Pancreas (tissue), 10 donors: ENCODE measurements at regions not wholly inside any gene's neighbourhood (a gene's known extent, or its start where the extent isn't known, plus 50 kb on each side); places are given as distances from the start of the nearest gene placed in this dataset.

Experiments used
- ATAC-seq, 4 donors: fragments of 200-7000 bp; cut with Tn5 transposase; one replicate each; pipeline versions ENCODE4 v1.8.0 to v1.9.1; 2020; ENCODE audit warnings: mild to moderate bottlenecking in 4 of 4, moderate library complexity in 4 of 4
- DNase-seq, 6 donors: peaks; one replicate each; pipeline ENCODE4 v3.0.0-alpha.2; 2020
- FAIRE-seq: peaks from 2 replicates; lab custom pipeline; 2012; peaks lifted over from hg19 to GRCh38; lab: Jason Lieb, UNC
- H3K27ac ChIP-seq, 4 donors: fragments of 200-600 bp; sonication (generic); 1 replicate in 3 of 4; 2 replicates in 1 of 4; pipeline versions ENCODE4 v1.5.0 to v1.8.0; 2020
- H3K27me3 ChIP-seq, 4 donors: fragments of 200-600 bp; one replicate each; pipeline ENCODE4 v1.8.0; 2021
- H3K36me3 ChIP-seq, 3 donors: fragments of 200-600 bp; sonication (generic) in 1 of 3; one replicate each; pipeline versions ENCODE4 v1.5.0 to v1.8.0; 2020 to 2021
- H3K4me1 ChIP-seq, 3 donors: fragments of 200-600 bp; one replicate each; pipeline ENCODE4 v1.8.0; 2021
- H3K4me3 ChIP-seq, 4 donors: fragments of 200-600 bp; sonication (generic) in 2 of 4; one replicate each; pipeline versions ENCODE4 v1.5.0 to v1.8.0; 2020 to 2021
- H3K9me3 ChIP-seq, 4 donors: fragments of 200-600 bp; one replicate each; pipeline ENCODE4 v1.8.0; 2021
- WGBS, 2 donors: extraction: QIAGEN DNeasy Blood & Tissue Kit; methylation state at CpG; one replicate each; pipeline ENCODE4 v1.1.7; 2013; 5-methylcytosine and 5-hydroxymethylcytosine counted together
- intact Hi-C, 3 donors: fragments of 100-400 bp; cut with DNase I; formaldehyde crosslinking; loops; one replicate each; pipeline versions ENCODE4 v1.11.1 to v1.14.2; 2022
- TF ChIP-seq, protein P1 (sequence below), 4 donors: fragments of 200-600 bp; sonication (generic) in 3 of 4; IDR thresholded peaks; one replicate each; pipeline versions ENCODE4 v1.5.0 to v1.8.0; 2021; ENCODE audit warnings: antibody characterized with exemption in 4 of 4
- donor health status: healthy with polysubstance abuse.
- donor health status: DM: no; HTN: no; CAD: no; lungs with moderate emphysema.
- donor health status: DM: no; HTN: no; CAD: no.
- donor health status: control.
- donor health status: control.
- donor health status: Bipolar disorder and iron deficiency.
- donor health status: DM: yes; HTN: yes; CAD: no.
- donor health status: DM: no; HTN: no; CAD: no.
- donor health status: DM: no; HTN: no; CAD: no.
- donor health status: DM: yes; HTN: yes; CAD: no.

DNA sequence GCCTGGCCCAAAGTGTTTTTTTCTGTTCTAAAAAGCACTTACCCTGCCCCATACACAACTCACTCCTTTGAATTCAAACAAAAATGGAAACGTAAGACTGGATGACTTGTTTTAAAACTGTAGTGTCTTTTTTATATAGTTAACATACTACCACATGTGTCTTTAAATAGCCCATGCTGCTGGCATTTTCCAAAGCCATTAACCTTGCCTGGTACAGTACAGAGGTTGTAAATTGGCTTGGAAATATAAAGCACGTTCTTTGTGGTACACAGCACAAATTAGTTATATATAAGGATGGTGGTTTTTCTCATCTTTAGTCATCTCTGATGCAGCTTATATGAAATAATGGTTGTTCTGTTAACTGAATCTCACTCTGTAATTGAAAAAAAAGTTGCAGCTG, 519.7 kb upstream of the ZNF608 start:
- FAIRE-seq = no peak
- ATAC-seq = no peak
- no peaks in the 10 kb centered on the region for H3K27me3 ChIP-seq
- no peak overlapping the region for H3K27ac ChIP-seq
- 80 to 85% methylated on average over 2 of the region's 2 CpGs for WGBS, 2 donors
- TF ChIP-seq, protein P1, sequence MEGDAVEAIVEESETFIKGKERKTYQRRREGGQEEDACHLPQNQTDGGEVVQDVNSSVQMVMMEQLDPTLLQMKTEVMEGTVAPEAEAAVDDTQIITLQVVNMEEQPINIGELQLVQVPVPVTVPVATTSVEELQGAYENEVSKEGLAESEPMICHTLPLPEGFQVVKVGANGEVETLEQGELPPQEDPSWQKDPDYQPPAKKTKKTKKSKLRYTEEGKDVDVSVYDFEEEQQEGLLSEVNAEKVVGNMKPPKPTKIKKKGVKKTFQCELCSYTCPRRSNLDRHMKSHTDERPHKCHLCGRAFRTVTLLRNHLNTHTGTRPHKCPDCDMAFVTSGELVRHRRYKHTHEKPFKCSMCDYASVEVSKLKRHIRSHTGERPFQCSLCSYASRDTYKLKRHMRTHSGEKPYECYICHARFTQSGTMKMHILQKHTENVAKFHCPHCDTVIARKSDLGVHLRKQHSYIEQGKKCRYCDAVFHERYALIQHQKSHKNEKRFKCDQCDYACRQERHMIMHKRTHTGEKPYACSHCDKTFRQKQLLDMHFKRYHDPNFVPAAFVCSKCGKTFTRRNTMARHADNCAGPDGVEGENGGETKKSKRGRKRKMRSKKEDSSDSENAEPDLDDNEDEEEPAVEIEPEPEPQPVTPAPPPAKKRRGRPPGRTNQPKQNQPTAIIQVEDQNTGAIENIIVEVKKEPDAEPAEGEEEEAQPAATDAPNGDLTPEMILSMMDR (IDR thresholded peaks at IDR 0.05) = no peak
- H3K9me3 ChIP-seq = no peaks in the 10 kb centered on the region
- no peak for DNase-seq
- H3K4me1 ChIP-seq = no peaks in the 10 kb centered on the region
- no peaks in the 10 kb centered on the region for H3K36me3 ChIP-seq
- intact Hi-C loops = no loop called here
- H3K4me3 ChIP-seq = peak overlapping the region in 1 of 4 donors; percentile 2

DNA sequence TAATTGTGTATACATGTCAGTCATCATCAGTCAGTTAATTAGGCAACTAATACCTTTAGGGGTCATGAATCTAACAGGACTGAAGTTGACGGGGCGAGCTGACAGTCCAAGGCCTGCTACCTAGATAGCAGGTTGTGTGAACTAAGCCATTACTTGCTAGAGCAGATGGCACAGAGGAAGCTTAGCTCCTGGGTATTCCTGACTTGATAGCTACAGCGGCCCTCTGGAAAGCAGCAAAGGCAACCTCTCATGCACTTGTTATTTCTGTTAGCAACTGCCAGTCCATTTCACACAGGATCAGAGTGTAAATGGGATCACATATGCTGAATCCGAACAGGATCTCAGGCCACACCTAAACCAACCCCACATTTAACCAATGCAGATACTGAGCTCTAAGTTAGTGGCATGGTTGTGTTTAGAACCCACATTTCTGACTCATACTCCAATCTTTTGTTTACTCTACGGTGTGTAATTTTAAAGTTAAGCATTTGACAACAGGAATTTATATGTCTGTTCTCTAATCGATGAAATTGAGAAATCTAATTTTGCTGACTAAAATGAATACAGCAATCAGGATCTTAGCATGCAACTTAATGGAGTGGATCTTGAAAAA, 521.3 kb upstream of the ZNF608 start:
- FAIRE-seq = no peak
- Histone ChIP-seq H3K9me3 (no peaks in the 10 kb centered on the region), H3K27ac (no peak overlapping the region), H3K27me3 (no peaks in the 10 kb centered on the region), H3K4me1 (no peaks in the 10 kb centered on the region), H3K4me3 (no peak overlapping the region), H3K36me3 (no peaks in the 10 kb centered on the region)
- intact Hi-C loops = no loop called here
- TF ChIP-seq, protein P1 (IDR thresholded peaks at IDR 0.05) = no peak
- no peak for DNase-seq
- ATAC-seq = peak in 1 of 4 donors; percentile 38
- WGBS, 2 donors = 79 to 94% methylated on average over 6 of the region's 6 CpGs

GRCh38 chr5:125269926-125270325, 523.5 kb upstream of the ZNF608 start:
- no peak for DNase-seq
- intact Hi-C loops = no loop called here
- 79% methylated on average over 4 of the region's 4 CpGs for WGBS, 2 donors
- no peaks in the 10 kb centered on the region for H3K27me3 ChIP-seq
- FAIRE-seq = no peak
- ATAC-seq = no peak
- TF ChIP-seq, protein P1 (IDR thresholded peaks at IDR 0.05) = no peak
- H3K4me3 ChIP-seq = no peak overlapping the region
- H3K4me1 ChIP-seq = no peaks in the 10 kb centered on the region
- no peaks in the 10 kb centered on the region for H3K9me3 ChIP-seq
- H3K27ac ChIP-seq = no peak overlapping the region
- no peaks in the 10 kb centered on the region for H3K36me3 ChIP-seq

- no peak for FAIRE-seq
- TF ChIP-seq, protein P1 (IDR thresholded peaks at IDR 0.05) = no peak
- Histone ChIP-seq H3K4me3 (no peak overlapping the region), H3K27ac (no peak overlapping the region), H3K9me3 (no peaks in the 10 kb centered on the region), H3K4me1 (no peaks in the 10 kb centered on the region), H3K27me3 (no peaks in the 10 kb centered on the region), H3K36me3 (no peaks in the 10 kb centered on the region)
- 85 to 87% methylated on average over 4 of the region's 4 CpGs for WGBS, 2 donors
- no peak for ATAC-seq
- intact Hi-C loops = no loop called here
- DNase-seq = no peak
Measured at GRCh38 chr5:125272357-125272756, 525.9 kb upstream of the ZNF608 start.

- ATAC-seq = no peak
Measured at GRCh38 chr5:125274211-125274610, 527.8 kb upstream of the ZNF608 start.

More at GRCh38 chr5:125274211-125274610, 527.8 kb upstream of the ZNF608 start:
- WGBS, 2 donors = 66 to 69% methylated on average over 1 of the region's 1 CpG
- no peaks in the 10 kb centered on the region for H3K36me3 ChIP-seq
- FAIRE-seq (no peak), DNase-seq (no peak)
- no peaks in the 10 kb centered on the region for H3K27me3 ChIP-seq
- no peaks in the 10 kb centered on the region for H3K4me1 ChIP-seq
- no peak overlapping the region for H3K27ac ChIP-seq
- intact Hi-C loops = no loop called here
- H3K4me3 ChIP-seq = no peak overlapping the region
- H3K9me3 ChIP-seq = no peaks in the 10 kb centered on the region
- TF ChIP-seq, protein P1 (IDR thresholded peaks at IDR 0.05) = no peak
